Naive thymus-derived CD4-positive, alpha-beta T cell (primary cell): ENCODE measurements at regions not wholly inside any gene's neighbourhood (a gene's known extent, or its start where the extent isn't known, plus 50 kb on each side); places are given as distances from the start of the nearest gene placed in this dataset.

Source experiments
- ATAC-seq: fragments of 150-1000 bp; cut with Tn5 transposase; 2 replicates; pipeline ENCODE4 v1.10.0; 2021; ENCODE audit warnings: mild to moderate bottlenecking, moderate library complexity
- CTCF ChIA-PET: fragments of 350-600 bp; sonication (Branson Sonifier 250); formaldehyde crosslinking; loops from one replicate; lab custom pipeline; 2021; ENCODE audit warnings: antibody characterized with exemption; lab: Charles Lee
- POLR2A ChIA-PET: fragments of 350-600 bp; sonication (Branson Sonifier 250); formaldehyde crosslinking; loops from one replicate; lab custom pipeline; 2021; ENCODE audit warnings: antibody characterized with exemption, inconsistent platforms; lab: Charles Lee
- DNase-seq, 9 donors: peaks; one replicate each; pipeline versions ENCODE4 v3.0.0 to v3.0.0-alpha.2; 2020 to 2022; ENCODE audit warnings: mixed read lengths in 1 of 9
- H3K27ac ChIP-seq: one replicate; pipeline ENCODE4 v1.7.0; 2013; ENCODE audit warnings: mild to moderate bottlenecking, low read depth, low read length, moderate library complexity
- H3K27me3 ChIP-seq, 2 donors: one replicate each; pipeline ENCODE4 v1.7.0; 2013; ENCODE audit warnings: low read length in 2 of 2, mild to moderate bottlenecking in 2 of 2, moderate library complexity in 2 of 2; ENCODE audit not compliant: control insufficient read depth in 2 of 2, insufficient read depth in 2 of 2
- H3K36me3 ChIP-seq, 3 experiments: 1 replicate in 2 of 3; 2 replicates in 1 of 3; pipeline ENCODE4 v1.7.0; 2013; ENCODE audit warnings: low read length in 3 of 3, mild to moderate bottlenecking in 3 of 3, moderate library complexity in 1 of 3; ENCODE audit not compliant: insufficient read depth in 3 of 3, control insufficient read depth in 2 of 3
- H3K4me1 ChIP-seq, 2 donors: one replicate each; pipeline ENCODE4 v1.7.0; 2013; ENCODE audit warnings: low read length in 2 of 2, mild to moderate bottlenecking in 2 of 2, moderate library complexity in 1 of 2; ENCODE audit not compliant: control insufficient read depth in 2 of 2, insufficient read depth in 2 of 2
- H3K4me3 ChIP-seq: 2 replicates; pipeline ENCODE4 v1.7.0; 2013; ENCODE audit warnings: mild to moderate bottlenecking, low read length
- H3K9me3 ChIP-seq, 3 experiments: 1 replicate in 2 of 3; 2 replicates in 1 of 3; pipeline ENCODE4 v1.7.0; 2013; ENCODE audit warnings: low read length in 3 of 3; ENCODE audit not compliant: control insufficient read depth in 2 of 3
- H3K27ac Mint-ChIP-seq, 9 donors: one replicate each; pipeline ENCODE4 v1.8.0; 2020 to 2022; ENCODE audit warnings: mixed read lengths in 9 of 9, mild to moderate bottlenecking in 8 of 9, moderate library complexity in 5 of 9, inconsistent platforms in 2 of 9
- H3K27me3 Mint-ChIP-seq, 5 donors: one replicate each; pipeline ENCODE4 v1.8.0; 2021 to 2022; ENCODE audit warnings: mixed read lengths in 5 of 5, mild to moderate bottlenecking in 1 of 5
- H3K36me3 Mint-ChIP-seq, 5 donors: one replicate each; pipeline ENCODE4 v1.8.0; 2020 to 2022; ENCODE audit warnings: mixed read lengths in 5 of 5, mild to moderate bottlenecking in 3 of 5, inconsistent platforms in 1 of 5
- H3K4me1 Mint-ChIP-seq, 7 donors: one replicate each; pipeline ENCODE4 v1.8.0; 2020 to 2022; ENCODE audit warnings: mixed read lengths in 7 of 7, mild to moderate bottlenecking in 3 of 7, inconsistent platforms in 1 of 7
- H3K4me3 Mint-ChIP-seq, 10 donors: one replicate each; pipeline ENCODE4 v1.8.0; 2020 to 2022; ENCODE audit warnings: mild to moderate bottlenecking in 10 of 10, mixed read lengths in 10 of 10, moderate library complexity in 6 of 10, inconsistent platforms in 2 of 10
- H3K9me3 Mint-ChIP-seq, 11 donors: one replicate each; pipeline ENCODE4 v1.8.0; 2020 to 2022; ENCODE audit warnings: mixed read lengths in 11 of 11, mild to moderate bottlenecking in 4 of 11, inconsistent platforms in 1 of 11, moderate library complexity in 1 of 11
- intact Hi-C, 2 donors: fragments of 100-400 bp; cut with micrococcal nuclease; formaldehyde crosslinking; loops; one replicate each; pipeline ENCODE4 v1.15.1; 2023

GRCh38 chrX:69215161-69215875 lies 50.1 kb upstream of the PJA1 start:
- no peaks in the 10 kb centered on the region for H3K36me3 Mint-ChIP-seq
- ChIA-PET POLR2A (no interaction called here), CTCF (interaction anchor here (1.0 kb wide), 1 partner anchor 122 kb away, joined by 3 read pairs; no protein-coding TSS in a partner anchor)
- Histone ChIP-seq H3K27ac (no peak overlapping the region), H3K27me3 (no peaks in the 10 kb centered on the region), H3K36me3 (no peaks in the 10 kb centered on the region), H3K4me3 (no peak overlapping the region), H3K4me1 (no peaks in the 10 kb centered on the region), H3K9me3 (no peaks in the 10 kb centered on the region)
- no peaks in the 10 kb centered on the region for H3K9me3 Mint-ChIP-seq
- DNase-seq (no peak), ATAC-seq (no peak)
- H3K27me3 Mint-ChIP-seq: no peaks in the 10 kb centered on the region
- intact Hi-C loops: no loop called here
- H3K27ac Mint-ChIP-seq: no peak overlapping the region
- H3K4me1 Mint-ChIP-seq: no peaks in the 10 kb centered on the region
- H3K4me3 Mint-ChIP-seq: no peak overlapping the region
